K562 (cell line): ENCODE measurements at regions not wholly inside any gene's neighbourhood (a gene's known extent, or its start where the extent isn't known, plus 50 kb on each side); places are given as distances from the start of the nearest gene placed in this dataset.

Experiments
- CAMTA2 ChIP-seq: fragments of 250-450 bp; sonication (Bioruptor Pico); conservative IDR thresholded peaks from 2 replicates; pipeline ENCODE4 v1.5.1; 2022
- CEBPB ChIP-seq: fragments of 450-650 bp; IDR thresholded peaks from 2 replicates; pipeline ENCODE4 v1.6.1; 2016; ENCODE audit warnings: missing genetic modification characterization, missing compliant biosample characterization
- CTCF ChIP-seq, 3 experiments: IDR thresholded peaks in 2 of 3; conservative IDR thresholded peaks in 1 of 3; 2 replicates each; pipeline ENCODE4 v1.5.1; 2011 to 2012; ENCODE audit warnings: low read length in 3 of 3, mild to moderate bottlenecking in 3 of 3, control low read depth in 2 of 3, improper control_type of control experiment in 1 of 3, inconsistent platforms in 1 of 3, low read depth in 1 of 3, mixed read lengths in 1 of 3, moderate library complexity in 1 of 3; ENCODE audit not compliant: insufficient read depth in 2 of 3
- EZH2 ChIP-seq: IDR thresholded peaks from 2 replicates; pipeline ENCODE4 v1.6.1; 2012; ENCODE audit warnings: low read depth, mild to moderate bottlenecking, inconsistent platforms, low read length, borderline replicate concordance
- JUN ChIP-seq, 2 experiments: sonication (generic) in 1 of 2; formaldehyde crosslinking in 1 of 2; IDR thresholded peaks; 2 replicates each; pipeline versions ENCODE4 v1.6.1 to v1.8.0; 2012 to 2022; ENCODE audit warnings: borderline replicate concordance in 2 of 2, mild to moderate bottlenecking in 2 of 2, improper control_type of control experiment in 1 of 2, low read depth in 1 of 2, low read length in 1 of 2, missing genetic modification reagents in 1 of 2
- NCOA6 ChIP-seq: fragments of 450-650 bp; IDR thresholded peaks from 2 replicates; pipeline ENCODE4 v1.6.1; 2017; ENCODE audit warnings: mild to moderate bottlenecking
- NFYB ChIP-seq: IDR thresholded peaks from 2 replicates; pipeline ENCODE4 v1.6.1; 2011; ENCODE audit warnings: mild to moderate bottlenecking, moderate library complexity; ENCODE audit not compliant: insufficient read length; ENCODE audit errors: extremely low read depth
- POLR2A ChIP-seq: fragments of 450-650 bp; conservative IDR thresholded peaks from 2 replicates; pipeline ENCODE4 v1.6.1; 2016
- TEAD4 ChIP-seq, 2 experiments: sonication (generic) in 1 of 2; formaldehyde crosslinking in 1 of 2; IDR thresholded peaks; 2 replicates each; pipeline versions ENCODE4 v1.6.1 to v1.8.0; 2012 to 2022; ENCODE audit warnings: borderline replicate concordance in 1 of 2, inconsistent platforms in 1 of 2, low read length in 1 of 2, mild to moderate bottlenecking in 1 of 2, missing genetic modification reagents in 1 of 2
- ZBED1 ChIP-seq: IDR thresholded peaks from 2 replicates; pipeline ENCODE4 v1.6.1; 2014
- ZZZ3 ChIP-seq: fragments of 450-650 bp; IDR thresholded peaks from 2 replicates; pipeline ENCODE4 v1.6.1; 2016; ENCODE audit warnings: antibody characterized with exemption, mild to moderate bottlenecking, moderate library complexity
- TF ChIP-seq, protein P1 (sequence below), 2 experiments: fragments of 450-650 bp; conservative IDR thresholded peaks; 2 replicates each; pipeline ENCODE4 v1.6.1; 2017; ENCODE audit warnings: mild to moderate bottlenecking in 2 of 2, moderate library complexity in 2 of 2
- TF ChIP-seq, protein P2 (sequence below): fragments of 250-450 bp; sonication (Bioruptor Pico); IDR thresholded peaks from 2 replicates; pipeline ENCODE4 v1.4.0; 2020; ENCODE audit warnings: mild to moderate bottlenecking, moderate library complexity

DNA sequence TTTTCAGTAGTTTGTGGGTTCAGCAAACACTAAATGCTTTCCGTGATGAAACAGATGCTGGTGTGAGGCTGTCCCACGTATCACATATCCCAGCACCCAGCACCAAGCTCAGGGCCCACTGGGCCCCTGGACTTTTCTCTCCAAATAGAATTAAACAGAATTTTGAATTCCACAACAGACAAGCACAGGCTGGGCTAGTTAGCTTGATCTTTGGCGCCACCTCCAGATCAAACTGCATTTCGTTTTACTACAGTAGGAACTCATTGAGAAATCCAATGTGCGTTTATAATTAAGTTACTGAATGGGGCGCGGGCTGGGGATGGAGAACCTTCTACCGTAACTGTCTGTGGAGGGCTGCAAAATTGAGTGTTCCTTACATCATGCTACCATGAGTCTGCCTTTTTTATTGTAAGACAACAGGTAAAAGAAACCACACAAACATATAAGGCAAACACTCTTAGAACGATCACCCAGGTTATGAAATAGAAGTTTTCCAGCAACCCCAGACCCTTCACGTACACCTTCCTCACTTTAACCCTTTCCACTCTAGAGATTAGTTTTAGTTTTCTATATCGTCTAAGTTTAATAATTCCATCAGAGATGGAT lies 107.8 kb downstream of the ZFP64 start:
- TF ChIP-seq, protein P1, sequence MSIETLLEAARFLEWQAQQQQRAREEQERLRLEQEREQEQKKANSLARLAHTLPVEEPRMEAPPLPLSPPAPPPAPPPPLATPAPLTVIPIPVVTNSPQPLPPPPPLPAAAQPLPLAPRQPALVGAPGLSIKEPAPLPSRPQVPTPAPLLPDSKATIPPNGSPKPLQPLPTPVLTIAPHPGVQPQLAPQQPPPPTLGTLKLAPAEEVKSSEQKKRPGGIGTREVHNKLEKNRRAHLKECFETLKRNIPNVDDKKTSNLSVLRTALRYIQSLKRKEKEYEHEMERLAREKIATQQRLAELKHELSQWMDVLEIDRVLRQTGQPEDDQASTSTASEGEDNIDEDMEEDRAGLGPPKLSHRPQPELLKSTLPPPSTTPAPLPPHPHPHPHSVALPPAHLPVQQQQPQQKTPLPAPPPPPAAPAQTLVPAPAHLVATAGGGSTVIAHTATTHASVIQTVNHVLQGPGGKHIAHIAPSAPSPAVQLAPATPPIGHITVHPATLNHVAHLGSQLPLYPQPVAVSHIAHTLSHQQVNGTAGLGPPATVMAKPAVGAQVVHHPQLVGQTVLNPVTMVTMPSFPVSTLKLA (conservative IDR thresholded peaks at IDR 0.05) = no peak
- TF ChIP-seq, protein P2, sequence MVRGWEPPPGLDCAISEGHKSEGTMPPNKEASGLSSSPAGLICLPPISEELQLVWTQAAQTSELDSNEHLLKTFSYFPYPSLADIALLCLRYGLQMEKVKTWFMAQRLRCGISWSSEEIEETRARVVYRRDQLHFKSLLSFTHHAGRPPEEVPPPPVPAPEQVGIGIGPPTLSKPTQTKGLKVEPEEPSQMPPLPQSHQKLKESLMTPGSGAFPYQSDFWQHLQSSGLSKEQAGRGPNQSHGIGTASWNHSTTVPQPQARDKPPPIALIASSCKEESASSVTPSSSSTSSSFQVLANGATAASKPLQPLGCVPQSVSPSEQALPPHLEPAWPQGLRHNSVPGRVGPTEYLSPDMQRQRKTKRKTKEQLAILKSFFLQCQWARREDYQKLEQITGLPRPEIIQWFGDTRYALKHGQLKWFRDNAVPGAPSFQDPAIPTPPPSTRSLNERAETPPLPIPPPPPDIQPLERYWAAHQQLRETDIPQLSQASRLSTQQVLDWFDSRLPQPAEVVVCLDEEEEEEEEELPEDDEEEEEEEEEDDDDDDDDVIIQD (CRISPR knock-in tag) = no peak
- TF ChIP-seq ZZZ3 (no peak), POLR2A (no peak), EZH2 (no peak), JUN (IDR thresholded peaks at IDR 0.05; ENCODE audit: borderline replicate concordance, low read depth, low read length) (no peak), JUN (CRISPR knock-in tag; IDR thresholded peaks at IDR 0.05; ENCODE audit: borderline replicate concordance) (no peak), ZBED1 (no peak), NFYB (no peak), CTCF (IDR thresholded peaks at IDR 0.05 in 2 of 3, conservative IDR thresholded peaks at IDR 0.05 in 1 of 3; ENCODE audit: insufficient read depth in 2 of 3, low read depth in 1 of 3, low read length in 3 of 3) (peak; percentile 59 to 77 (median 66); a peak in 5 of 6 replicates), CEBPB (no peak), CAMTA2 (no peak), TEAD4 (IDR thresholded peaks at IDR 0.05; ENCODE audit: low read length) (no peak), TEAD4 (CRISPR knock-in tag; IDR thresholded peaks at IDR 0.05; ENCODE audit: borderline replicate concordance) (no peak), NCOA6 (no peak)
